NCI-H2107 (cell line): ENCODE measurements at regions not wholly inside any gene's neighbourhood (a gene's known extent, or its start where the extent isn't known, plus 50 kb on each side); places are given as distances from the start of the nearest gene placed in this dataset.
"Not testable (repeated sequence)": the region's sequence is repeated elsewhere in the genome, so short reads cannot be mapped to it uniquely, and the experiment has no call there.

ENCODE experiments used
- DNase-seq: peaks from one replicate; lab custom pipeline; 2025; lab: John Stamatoyannopoulos, UW

DNA sequence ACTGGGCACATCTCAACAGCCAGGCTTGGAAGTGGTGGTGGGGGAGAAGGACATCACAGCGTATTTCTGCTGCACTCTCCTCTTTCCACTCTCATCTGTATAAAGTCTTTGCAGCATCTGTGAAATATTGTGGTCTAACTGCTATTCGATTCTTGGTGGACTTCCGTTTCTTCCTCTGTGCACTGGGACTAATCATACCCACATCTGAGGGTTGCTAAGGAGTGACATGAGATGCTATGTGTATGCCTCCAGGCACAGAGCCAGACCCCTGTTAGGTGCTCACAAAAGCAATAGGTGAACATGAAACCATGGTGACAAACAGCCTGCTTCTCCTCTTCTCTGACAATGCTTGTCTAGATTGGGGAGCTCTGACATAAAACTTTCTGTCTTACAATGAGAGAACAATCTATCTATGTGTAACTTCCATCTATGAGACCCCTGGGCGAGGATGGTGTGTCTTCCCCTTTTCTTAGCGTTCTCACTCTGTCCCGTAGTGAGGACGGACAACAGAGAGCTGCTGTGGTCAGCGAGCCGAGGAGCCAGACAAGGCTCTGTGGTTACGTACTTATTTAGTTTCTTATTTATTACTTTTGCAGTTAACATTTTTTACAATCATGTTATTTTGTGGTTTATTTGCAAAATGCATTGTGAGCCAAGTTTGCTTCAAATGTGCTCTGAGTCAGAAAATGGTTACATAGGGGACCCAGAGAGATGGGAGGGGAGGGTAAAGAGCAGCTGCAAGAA, 196.7 kb upstream of the TPRG1 start:
- no peak for DNase-seq

DNA sequence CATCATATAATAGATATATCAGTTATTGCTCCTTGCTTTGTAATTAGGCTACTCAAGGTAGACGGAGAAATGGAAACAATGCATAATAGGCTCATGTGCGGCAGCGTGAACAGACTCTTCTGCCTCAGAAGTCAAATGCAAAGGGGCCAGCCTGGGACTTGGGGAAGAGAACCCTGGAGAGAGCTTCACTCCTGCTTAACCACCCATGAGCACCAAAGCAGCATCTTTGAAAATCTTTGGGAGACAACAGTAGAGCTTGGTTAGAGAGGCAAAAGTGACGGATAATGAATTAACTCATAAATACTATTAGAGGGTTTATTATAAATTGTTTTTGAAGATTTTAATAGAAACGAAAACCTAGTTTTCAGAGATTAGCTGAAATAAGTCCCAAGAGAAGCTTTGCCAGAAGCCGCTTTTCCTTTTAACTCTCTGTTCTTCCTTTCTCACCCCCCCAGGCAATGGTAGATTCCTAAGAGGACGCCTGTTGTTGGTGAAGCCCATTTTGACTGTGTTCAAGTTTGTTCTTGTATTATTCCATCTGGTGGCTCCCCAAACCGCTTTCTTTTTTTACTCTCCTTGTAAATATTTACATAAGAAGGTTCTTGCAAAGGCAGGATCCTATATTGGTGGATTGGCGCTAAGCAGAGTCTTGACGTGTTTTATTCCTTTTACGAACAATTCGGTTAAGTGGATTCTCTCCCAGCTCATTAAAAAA, 196.0 kb upstream of the TPRG1 start:
- DNase-seq = peak; percentile 58

DNA sequence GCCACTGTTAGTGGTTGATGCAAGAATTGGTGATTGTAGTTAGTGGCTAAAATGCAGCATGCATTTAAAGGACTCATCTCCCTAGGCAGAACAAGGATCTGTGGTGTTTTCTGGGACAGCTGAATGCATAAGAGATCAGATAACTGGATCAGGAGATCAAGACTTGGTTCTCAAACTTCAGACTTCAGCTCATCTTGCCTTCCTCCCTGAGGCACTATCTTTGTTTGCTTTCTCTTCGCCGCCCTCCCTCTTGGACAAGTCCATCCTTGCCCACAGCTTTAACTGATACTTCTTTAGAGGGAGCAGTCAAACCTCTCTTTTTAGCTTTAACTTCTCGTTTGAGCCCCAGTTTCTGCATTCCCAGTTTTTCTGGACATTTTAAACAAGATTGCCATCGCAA, 195.4 kb upstream of the TPRG1 start:
- DNase-seq = no peak

DNA sequence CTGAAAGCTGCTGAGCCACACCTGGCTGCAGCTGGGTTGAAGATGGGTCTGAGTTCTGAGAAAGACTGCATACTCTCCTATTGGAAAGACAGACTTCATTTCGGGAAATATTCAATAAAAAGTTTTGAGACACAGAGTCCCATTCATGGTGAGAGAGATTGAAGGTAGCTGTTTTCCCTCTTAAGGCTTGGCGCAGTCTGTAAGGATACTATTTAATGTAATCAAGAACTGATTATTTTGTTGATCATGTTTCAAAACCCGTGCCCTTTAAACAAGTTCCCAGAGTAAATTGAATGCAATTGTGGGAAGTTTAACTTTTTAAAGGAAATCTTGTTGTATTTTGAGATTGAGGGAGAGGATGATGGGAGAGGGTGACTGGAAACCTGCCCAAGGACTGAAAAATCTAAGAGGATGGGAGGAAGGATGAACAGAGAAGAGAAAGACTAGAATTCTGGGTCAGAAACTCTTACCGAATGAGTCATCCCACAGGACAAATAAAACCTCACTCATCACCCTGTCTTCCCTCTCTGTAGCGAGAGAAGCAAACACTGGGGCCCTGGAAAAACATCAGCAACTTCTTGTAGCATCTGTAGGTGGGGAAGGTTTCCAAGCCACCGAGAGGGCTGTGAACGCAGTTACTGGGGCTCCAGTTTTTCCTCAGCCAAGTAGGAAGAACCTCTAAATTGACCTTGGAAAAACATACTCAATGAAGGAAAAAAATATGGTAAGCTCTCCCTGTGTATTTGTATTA, 193.2 kb upstream of the TPRG1 start:
- DNase-seq = no peak

DNA sequence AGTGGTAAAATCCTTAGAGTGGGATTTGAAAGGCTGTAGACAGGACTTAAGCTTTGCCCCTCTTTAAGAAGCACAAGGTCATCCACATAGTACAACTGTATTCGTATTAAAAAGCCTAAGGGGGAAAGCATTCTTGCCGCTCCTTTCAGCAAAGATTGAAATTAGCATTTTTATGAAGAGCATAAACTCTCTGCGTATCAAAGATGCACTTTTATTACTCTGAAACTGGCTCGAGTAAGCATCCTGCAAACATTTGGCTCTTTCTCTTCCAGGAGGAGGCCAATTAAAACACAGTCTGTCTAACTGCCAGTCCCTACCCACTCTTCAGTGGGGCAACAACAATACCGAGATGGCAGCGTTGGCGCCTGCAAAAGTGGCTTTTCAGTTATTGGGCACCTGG, 192.5 kb upstream of the TPRG1 start:
- DNase-seq = no peak

DNA sequence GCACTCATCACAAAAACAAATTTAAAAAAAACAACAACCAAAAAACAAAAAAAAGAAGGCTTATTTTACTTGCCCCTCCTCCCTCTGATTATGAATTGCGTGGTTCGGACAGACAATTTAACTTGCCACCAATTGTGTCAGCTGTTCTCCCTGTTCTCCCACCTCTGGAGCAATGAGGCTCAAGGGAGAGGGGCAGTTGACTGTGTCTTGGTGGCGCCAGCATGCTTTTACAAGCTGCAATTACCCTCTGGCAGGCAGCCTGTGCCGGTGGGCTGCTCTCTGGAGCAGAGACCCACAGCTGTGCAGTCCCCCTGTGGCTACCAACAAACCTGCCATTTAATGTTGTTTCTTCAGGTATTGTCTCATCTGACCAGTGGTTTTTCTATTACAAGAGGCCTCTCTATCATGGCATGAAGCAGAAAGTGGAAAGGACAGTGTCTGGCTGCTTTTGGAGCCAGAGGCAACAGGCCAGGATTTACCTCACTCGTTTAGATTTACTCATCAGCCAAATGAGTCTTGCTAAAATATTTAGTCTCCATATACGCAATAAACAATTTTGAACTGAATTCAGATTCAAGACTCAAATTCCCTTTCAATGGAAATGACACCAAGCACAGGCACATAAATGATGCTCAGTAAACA, 192.0 kb upstream of the TPRG1 start:
- no peak for DNase-seq

DNA sequence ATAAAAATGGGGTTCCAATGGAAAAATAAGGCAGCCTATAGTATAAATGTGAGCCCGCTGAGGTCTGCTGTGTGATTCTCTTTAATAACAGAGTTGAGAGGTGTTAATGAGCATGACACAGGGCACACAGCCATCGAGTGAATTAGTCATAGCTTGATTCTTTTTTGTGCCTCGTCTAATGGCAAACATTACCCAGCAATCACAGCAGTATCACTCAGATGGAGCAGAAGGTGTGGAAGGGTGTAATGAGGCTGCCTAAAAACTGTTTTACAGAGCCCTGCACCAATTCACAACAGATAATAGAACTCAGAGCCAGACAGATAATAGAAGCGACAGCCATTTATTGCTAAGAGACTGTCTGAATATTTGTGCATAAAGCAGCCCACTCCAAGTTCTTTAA, 178.6 kb upstream of the TPRG1 start:
- no peak for DNase-seq

DNA sequence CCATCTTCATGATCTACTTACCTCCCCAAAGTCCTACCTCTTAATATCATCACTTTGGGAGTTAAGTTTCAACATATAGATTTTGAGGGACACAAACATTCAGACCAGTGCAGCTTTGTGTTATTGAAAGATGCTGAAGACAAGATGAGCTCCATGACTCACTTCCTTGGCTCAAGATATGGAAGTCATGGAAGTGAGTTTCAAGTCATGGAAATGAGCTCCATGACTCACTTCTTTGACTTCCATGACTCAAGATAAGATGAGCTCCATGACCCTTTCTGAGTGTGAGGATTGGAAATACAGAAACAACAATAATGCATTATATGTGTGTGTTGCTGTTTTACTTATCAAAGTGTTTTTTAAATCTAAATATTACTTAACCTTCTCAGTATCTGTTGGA, 170.2 kb upstream of the TPRG1 start:
- no peak for DNase-seq

DNA sequence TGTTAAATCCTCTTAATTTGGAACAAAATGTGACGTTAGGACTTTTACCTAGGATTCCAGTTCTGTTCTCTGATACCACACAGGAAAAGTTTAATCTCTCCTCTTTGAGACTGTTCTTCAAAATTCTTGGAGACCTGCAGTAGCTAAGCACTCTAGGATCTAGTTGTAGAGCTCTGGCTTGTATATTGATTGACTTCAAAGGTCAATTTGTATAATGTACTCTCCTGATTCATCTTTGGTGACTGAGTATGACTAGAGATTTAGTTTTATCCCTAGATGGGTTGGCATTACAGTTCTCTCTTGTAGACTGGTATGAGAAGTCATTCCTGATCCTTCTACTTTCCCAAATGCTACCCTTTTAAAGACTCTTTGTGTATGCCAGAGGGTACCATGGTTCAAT, 168.4 kb upstream of the TPRG1 start:
- no peak for DNase-seq

DNA sequence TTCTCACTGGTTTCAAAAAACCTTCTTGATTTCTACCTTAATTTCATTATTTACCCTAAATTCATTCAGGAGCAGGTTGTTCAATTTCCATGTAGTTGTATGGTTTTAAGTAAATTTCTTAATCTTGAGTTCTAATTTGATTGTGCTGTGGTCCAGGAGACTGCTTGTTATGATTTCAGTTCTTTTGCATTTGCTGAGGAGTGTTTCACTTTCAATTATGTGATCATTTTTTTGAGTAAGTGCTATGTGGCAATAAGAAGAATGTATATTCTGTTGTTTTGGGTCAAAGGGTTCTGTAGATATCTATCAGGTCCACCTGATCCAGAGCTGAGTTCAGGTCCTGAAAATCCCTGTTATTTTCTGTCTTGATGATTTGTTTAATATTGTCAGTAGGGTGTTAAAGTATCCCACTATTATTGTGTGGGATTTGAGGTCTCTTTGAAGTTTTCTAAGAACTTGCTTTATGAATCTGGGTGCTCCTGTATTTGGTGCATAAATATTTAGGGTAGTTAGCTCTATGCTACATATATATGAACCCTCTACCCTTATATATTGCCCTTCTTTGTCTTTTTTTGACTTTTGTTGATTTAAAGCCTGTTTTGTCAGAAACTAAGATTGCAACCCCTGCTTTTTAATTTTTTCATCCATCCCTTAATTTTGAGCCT, 158.4 kb upstream of the TPRG1 start:
- no peak for DNase-seq

DNA sequence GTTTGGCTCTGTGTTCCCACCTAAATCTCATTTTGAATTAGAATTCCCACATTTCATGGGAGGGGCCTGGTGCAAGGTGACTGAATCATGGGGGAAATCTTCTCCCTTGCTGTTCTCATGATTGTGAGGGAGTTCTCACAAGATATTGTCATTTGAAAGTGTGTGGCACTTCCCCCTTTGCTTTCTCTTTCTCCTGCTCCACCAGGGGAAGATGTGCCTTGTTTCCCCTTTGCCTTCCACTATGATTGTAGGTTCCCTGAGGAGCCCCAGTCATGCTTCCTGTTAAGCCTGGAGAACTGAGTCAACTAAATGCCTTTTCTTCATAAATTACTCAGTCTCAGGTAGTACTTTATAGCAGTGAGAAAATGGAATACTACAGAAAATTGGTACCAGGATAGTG, 157.2 kb upstream of the TPRG1 start:
- DNase-seq = no peak

DNA sequence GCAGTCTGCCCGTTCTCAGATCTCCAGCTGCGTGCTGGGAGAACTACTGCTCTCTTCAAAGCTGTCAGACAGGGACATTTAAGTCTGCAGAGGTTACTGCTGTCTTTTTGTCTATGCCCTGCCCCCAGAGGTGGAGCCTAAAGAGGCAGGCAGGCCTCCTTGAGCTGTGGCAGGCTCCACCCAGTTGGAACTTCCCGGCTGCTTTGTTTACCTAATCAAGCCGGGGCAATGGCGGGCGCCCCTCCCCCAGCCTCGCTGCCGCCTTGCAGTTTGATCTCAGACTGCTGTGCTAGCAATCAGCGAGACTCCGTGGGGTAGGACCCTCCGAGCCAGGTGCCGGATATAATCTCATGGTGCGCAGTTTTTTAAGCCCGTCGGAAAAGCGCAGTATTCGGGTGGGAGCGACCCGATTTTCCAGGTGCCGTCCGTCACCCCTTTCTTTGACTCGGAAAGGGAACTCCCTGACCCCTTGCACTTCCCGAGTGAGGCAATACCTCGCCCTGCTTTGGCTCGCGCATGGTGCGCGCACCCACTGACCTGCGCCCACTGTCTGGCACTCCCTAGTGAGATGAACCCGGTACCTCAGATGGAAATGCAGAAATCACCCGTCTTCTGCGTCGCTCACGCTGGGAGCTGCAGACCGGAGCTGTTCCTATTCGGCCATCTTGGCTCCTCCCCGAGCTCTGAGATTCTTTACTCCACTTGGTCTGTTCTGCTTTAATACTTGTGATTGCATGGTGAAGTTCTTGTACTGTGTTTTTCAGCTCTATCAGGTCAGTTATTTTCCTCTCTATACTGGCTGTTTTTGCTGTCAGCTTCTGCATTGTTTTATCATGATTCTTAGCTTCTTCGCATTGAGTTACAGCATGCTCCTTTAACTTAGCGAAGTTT, 148.9 kb upstream of the TPRG1 start:
- not testable (repeated sequence) for DNase-seq

DNA sequence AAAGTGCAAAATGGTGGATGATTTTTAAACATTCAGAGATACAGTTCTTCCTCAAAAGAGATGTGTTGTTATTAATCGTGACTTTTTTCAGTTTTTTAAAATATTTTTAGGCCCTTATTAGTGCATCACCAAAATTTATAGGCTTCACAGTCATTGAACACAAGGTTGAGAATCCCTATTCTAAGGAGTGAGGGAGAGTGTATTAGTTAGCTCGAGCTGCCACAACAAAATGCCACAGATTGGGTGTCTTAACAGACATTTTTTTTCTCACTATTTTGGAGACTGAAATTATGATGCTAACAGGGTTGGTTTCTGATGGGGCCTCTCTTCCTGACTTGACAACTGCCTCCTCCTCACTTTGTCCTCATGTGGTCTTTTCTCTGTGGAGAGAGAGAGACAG, 145.9 kb upstream of the TPRG1 start:
- no peak for DNase-seq

DNA sequence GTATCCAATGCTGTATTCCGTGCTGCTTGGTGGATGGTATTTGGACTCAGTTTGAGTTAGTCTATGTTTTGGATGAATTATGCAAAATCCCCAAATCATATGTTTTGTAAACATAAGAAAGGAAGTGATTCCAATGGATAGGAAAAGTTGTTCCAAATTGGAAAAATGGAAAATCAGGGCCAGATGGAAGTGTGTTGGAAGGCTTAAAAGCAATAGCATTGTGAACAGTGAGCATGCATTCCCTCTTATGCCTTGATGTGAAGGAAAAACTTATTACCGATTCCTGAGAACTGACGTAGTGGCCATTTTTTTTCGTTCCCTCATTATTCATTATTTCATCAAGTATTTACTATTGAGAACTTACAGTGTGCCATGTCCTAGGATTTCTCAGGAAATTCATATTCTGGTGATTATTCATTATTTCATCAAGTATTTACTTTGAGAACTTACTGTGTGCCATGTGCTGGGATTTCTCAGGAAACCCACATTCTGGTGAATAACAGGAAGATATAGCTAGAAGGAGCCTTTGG, 144.1 kb upstream of the TPRG1 start:
- no peak for DNase-seq

DNA sequence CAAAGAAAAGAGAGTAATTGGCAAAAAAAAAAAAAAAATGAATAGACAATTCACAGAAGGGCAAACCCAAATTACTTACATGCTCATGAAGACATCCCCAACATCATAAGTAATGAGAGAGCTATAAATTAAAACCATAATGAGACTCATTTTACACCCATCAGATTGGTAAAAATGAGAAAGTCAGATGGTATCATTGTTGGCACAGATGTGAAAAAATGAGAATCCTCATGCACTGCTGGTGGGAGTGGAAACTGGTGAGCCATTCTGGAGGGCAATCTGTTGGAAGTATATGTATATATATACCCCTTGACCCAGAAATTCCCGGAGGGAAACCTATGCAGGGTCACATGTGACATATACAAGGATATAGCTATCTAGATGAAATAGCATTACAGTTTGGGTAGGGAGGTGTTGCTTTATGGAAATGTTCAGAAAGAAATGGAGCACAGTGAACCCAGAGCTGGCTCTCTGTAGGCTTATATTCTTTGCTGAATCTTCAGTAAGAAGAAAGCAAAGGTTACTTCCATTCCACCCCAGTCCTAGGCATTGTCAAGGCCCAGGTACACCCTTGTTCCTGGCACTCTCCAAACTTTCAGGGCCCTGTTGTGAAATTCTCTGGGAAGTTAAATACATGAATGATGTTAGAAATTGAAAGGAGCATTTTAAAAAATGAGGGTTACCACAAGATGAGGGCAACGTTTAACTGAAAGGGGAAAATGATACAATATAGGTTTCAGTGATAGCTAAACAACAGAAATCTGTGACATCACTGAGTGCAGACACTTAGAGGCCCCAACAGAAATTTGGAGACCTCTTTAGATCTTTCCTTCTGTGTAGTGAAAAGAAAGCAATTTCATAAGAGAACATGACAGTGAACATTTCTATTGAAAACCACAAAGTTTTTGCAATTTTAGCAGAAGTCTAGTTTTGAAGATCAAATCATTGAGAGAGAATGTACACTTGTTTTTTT, 132.7 kb upstream of the TPRG1 start:
- no peak for DNase-seq

DNA sequence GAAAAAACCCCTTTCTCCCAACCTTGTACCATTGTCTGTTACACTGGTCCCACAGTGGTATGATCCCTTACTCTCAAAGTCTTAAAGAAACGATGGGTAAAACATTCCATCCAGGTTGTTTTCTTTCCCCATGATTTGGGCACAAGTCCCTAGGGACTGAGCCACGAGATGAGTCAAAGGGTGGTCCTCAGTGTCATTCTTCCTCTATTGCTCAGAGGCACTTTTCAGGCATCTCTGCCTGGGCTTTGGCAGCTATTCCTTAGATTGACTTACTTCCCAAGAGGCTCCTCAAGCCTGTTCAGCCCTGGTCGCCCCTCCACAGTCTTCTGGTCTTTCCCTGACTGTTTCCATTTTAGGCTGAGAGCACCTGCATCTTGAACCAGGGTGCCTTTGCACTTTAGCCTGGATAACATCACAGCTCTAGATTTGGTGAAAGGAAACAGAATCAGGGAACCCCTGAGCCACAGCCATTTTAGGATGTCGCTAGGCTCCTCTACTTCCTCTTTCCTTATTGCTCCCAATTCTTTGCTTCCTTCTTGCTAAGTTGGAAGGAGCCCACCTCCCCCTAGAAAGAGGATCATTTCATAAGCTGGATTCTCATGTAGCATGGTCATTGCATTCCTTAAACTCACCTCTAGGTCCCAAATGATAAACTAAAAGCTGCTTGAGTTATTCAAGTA, 131.0 kb upstream of the TPRG1 start:
- DNase-seq = no peak

DNA sequence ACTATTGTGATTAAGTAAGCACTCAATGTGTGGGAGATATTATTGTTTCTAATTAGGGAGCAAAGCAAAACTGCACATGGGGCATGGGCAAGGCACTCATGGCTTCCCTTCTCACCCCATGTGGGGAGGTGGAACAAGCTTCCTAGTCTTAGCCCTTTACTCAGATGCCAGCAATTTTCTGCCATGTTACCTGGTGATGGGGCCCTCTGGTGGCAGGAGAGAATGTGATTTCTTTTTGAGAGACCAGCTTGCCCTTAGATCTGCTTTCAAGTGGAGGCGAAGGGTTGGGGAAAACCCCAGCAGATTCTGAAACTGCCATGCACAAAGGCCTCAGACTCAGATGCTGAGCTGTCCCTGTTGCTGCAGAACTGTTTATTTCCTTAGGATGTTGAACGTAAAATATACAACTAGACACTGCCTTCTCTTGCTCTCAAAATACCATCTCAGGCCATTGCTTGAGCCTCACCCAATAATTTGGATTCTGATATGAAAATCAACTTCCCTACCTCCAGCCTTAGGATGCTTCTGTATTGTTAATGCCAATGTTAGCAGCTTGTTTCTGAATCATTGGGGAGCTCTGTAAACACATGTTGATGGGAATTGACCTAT, 130.2 kb upstream of the TPRG1 start:
- peak; percentile 71 for DNase-seq

DNA sequence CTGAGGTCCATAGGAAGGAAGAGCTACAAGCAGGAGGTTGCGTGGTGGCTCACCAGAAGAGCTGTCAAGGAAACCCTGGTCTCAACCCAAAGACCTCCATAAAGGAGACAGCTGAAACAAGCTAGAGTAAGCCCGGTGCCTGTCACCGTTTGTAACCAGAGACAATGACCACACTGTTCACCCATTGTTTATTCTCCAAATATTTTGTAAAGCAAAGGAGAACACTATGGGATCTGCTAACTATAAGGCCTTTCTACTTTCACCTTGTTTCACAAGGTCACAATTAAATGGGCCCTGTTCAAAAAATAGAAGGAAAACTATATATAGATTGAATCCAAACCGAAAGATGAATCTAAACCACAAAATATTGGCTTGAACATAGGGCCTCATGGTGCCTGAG, 128.9 kb upstream of the TPRG1 start:
- no peak for DNase-seq
